Suppressor macrophage (primary cell): ENCODE measurements at regions not wholly inside any gene's neighbourhood (a gene's known extent, or its start where the extent isn't known, plus 50 kb on each side); places are given as distances from the start of the nearest gene placed in this dataset.

Experiments
- DNase-seq, 4 experiments: peaks; one replicate each; pipeline ENCODE4 v3.0.0-alpha.2; 2020 to 2022

GRCh38 chr5:56543441-56544388, 271.6 kb upstream of the MAP3K1 start:
- DNase-seq: no peak

- no peak for DNase-seq
Observed at GRCh38 chr5:56540266-56540665, 275.1 kb upstream of the MAP3K1 start.

DNA sequence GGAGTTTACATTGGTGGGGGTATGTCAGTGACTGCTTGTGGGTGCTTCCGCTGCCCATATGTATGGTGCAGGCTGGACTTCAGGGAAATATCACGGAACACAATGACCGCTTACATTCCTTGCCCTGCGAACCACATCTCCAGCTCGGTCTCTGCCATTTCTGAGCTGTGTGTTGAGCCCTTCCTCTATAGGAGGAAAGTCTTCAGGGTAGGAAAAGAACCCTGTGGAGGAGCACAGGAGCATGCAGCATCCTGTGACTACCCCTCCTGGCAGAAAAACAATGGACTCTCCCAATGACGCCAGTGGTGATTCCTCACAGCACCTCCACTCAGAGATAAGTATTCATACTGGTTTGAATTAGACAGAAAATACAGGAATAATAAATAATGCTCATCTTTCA, 276.8 kb upstream of the MAP3K1 start:
- DNase-seq: no peak

DNA sequence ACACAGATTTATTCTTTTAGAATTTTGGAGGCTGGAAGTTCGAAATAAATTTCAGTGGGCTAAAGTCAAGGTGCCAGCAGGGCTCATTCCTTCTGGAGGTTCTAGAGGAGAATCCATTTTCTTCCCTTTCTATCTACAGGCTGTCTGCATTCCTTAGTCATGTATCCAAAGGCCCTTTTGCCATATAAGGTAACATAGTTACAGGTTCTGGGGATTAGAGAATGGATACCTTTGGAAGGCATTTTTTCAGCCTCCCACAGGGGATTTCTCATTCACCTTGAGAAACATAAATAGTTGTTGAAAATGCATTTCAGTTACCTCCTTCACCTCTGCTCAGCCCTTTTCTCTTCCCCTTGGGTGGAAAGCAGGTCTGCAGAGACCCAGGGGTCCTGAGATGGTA, 280.0 kb upstream of the MAP3K1 start:
- DNase-seq: no peak

GRCh38 chr5:56534102-56534829, 281.1 kb upstream of the MAP3K1 start:
- no peak for DNase-seq

GRCh38 chr5:56532466-56532865, 282.9 kb upstream of the MAP3K1 start:
- no peak for DNase-seq

DNA sequence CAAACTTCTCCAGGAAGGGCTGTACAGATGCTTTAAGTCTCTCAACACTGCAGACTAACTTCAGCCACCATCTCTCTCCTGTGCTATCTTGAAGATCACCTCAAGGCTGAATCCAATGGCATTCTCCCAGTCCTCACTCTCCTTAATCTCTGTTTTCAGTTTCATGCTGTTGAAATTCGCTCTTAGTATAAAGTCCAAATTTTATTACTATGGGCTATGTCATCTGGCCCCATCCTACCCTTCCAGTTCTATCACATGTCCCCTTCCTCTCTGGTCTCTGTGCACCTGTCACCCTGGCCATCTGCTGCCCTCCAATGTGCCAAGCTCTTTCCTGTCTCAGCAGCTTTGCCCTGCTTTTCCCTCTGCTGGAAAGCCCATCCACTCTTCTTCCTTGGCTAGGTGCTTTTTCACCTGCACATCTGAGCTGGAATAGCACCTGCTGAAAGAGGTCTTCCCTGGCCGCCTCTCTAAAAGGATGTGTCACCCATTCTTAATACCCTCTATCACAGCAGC, 284.7 kb upstream of the MAP3K1 start:
- no peak for DNase-seq

GRCh38 chr5:56529666-56530430, 285.5 kb upstream of the MAP3K1 start:
- peak; percentile 27 to 69 (median 64) for DNase-seq

DNA sequence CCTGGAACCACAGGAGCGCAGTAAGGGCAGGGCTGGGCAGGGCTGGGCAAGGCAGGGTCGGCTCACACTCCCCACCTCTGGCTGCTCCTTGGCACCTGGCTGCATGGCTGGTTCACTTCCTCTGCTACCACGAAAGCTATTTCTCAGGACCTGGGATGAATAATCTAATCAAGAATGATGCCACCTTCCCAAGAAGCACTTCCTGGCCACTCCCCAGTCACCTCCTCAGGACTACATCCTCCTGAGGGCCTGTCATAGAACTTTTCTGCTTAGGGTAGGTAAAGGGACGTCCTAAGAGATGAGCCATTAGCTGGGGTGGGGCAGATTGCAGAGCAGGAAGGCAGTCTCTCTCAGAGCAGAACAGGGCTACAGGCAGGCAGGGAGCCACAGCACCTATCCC, 288.2 kb upstream of the MAP3K1 start:
- DNase-seq: no peak

DNA sequence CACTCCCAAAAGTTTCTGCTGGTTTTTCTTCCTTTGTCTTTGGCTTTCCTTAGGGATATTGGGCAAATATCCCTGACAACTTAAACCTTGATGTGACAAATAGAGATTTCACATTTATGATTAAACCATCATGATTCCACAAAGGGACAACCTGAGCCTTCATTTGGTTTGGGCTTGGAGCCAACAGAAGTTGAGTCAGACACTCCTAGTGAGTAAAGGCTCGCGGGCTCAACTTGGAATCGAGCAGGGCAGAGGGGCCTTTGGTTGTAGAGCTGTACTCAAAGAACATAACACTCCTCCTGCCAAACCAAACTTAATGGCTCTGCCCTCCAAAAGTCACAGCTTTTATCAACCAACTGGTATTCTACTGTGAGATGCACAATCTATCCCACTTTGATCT, 290.2 kb upstream of the MAP3K1 start:
- no peak for DNase-seq

DNA sequence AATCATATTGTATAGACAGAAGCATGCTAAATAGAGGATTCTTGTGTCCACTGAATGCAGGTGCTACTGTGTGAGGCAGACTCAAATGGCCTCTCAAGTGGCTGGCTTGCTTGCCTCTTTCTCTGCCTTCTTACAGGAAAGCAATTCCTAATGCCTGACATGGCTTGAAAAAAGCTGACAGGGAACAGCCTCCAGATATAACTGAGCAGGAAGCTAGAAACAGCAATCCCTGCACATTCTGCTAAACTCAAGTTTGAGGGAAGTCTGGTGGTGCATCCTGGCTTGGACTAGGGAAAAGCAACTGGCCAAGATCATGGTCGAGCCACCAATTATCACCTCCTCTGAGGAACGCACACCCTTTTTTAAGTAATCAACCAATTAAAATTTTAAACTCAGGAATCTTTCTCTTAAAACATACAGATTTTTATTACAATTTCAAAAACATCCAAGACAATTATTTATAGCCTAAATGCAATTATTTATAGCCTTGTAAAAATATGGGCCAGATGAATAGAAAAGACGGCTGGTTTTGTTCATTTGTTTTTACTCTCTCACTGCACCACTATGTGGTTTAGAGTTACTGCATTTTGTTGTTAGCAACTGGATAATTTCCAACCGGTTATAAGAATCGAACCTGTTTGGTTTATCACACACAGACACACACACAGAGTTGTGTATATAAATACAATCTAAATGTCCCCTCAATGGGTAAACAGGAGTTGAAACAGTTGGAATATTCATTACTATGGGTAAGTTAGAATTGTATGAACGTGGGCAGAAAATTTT, 290.9 kb upstream of the ANKRD55 start:
- DNase-seq: peak in 3 of 4 experiments; percentile 42 to 51 (median 43)

DNA sequence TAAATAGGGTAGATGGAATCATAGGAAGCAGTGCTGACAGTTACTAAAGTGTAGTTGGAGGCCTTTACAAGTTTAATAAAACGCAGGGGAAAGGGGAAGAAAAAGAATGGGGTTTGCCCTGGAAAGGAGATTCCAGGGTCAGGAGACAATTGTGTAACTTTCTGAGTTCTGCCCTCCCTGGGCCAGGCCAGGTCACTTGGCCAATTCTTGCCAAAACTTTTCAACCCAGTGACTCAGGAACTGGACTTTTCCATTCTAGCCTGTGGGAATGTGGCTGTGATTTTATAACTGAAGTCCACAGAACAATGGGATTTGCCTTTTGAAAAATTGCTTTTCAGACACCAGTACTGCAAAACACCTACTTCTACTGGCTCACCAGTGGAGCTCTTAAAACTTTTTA, 289.8 kb upstream of the ANKRD55 start:
- peak; percentile 66 to 78 (median 76) for DNase-seq

- DNase-seq: no peak
Observed at GRCh38 chr5:56522169-56522568, 289.0 kb upstream of the ANKRD55 start.

GRCh38 chr5:56520986-56521730, 288.0 kb upstream of the ANKRD55 start:
- DNase-seq: no peak

DNA sequence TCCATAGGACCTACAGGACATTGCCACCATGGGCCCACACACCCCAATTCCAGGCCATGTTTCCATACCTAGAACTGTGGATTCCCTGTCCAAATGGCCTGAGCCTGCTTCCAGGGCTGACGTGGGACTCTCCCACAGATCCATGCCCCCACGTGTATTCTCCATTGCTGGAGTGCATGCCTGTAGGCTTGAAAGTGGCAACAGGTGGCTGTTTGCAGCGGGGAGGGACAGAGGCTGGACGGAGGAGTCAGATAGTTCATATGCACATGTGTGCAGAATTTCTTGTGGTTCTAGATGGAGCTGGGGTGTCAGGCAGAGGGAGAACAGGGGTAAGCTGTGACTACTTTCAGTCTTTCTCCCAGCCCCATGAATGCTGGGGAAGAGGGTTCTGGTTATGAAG, 285.7 kb upstream of the ANKRD55 start:
- DNase-seq: no peak

DNA sequence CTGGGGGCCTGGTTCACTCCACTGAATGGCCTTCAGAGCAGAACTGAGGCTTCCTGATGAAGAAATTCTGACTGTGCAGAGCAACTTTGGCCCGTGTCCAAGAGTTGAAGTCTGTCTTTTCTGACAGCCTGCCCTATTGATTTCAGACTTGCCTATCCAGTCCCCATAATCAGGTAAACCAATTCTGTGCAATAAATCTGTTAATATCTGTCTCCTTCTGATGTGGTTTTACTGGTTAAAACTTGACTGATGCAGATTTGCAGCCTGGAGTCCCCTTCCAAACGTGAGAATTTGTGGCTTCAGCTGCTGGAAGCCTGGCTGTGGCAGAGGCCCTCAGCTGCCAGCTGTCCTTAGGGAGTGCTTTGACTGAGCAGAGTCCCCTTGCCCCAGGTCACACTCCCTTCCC, 283.9 kb upstream of the ANKRD55 start:
- peak; percentile 71 to 90 (median 74) for DNase-seq

DNA sequence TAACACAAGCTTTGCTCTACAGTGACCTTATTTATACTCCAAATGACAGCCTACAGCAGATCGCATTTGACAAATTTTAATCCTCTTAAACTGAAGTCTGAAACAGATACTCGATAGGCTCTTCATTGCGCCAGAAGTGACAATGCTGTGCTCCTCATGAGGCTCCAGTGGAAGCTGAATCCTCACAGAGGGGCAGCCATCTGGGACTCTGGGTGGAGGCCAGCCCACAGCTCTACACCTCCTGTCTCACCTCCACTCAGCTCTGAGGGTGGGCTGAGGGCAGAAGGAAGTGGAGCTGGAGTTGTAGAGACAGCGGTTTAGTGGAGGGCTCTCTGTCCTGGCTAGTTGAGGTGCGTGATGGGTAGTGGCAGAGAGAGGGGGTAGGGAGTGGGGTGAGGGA, 283.3 kb upstream of the ANKRD55 start:
- no peak for DNase-seq

- DNase-seq: peak in 2 of 4 experiments; percentile 38 to 43
Observed at GRCh38 chr5:56516035-56516434, 282.9 kb upstream of the ANKRD55 start.

GRCh38 chr5:56515011-56515410, 281.9 kb upstream of the ANKRD55 start:
- no peak for DNase-seq

DNA sequence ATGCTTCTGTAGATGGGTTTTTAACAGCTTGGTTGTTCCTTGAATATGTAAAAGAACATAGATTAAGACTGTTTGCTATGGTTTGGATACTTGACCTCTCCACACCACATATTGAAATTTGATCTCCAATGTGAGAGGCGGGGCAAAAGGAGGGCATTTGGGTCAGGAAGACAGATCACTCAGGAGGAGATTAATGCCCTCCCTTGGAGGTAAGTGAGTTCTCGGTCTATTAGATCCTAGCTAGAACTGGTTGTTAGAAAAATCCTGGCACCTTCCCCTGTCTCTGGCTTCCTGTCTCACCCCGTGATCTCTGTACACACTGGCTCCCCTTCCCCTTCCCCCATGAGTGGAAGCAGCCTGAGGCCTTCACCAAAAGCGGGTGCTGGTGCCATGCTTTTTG, 281.1 kb upstream of the ANKRD55 start:
- no peak for DNase-seq

- DNase-seq: no peak
Observed at GRCh38 chr5:56513141-56513540, 280.0 kb upstream of the ANKRD55 start.
